Chondrocyte (in vitro differentiated cells): ENCODE measurements at regions not wholly inside any gene's neighbourhood (a gene's known extent, or its start where the extent isn't known, plus 50 kb on each side); places are given as distances from the start of the nearest gene placed in this dataset.

ENCODE experiments used
- DNase-seq: peaks from one replicate; pipeline ENCODE4 v3.0.0; 2021; ENCODE audit warnings: mixed read lengths, low spot score
- H3K27ac Mint-ChIP-seq: one replicate; pipeline ENCODE4 v1.8.0; 2021; ENCODE audit warnings: mild to moderate bottlenecking, moderate library complexity, mixed read lengths; ENCODE audit not compliant: unreplicated experiment
- H3K27me3 Mint-ChIP-seq: 2 replicates; pipeline ENCODE4 v1.8.0; 2021; ENCODE audit warnings: low read depth, mixed read lengths
- H3K36me3 Mint-ChIP-seq: 2 replicates; pipeline ENCODE4 v1.8.0; 2021; ENCODE audit warnings: low read depth, mixed read lengths
- H3K4me1 Mint-ChIP-seq: 2 replicates; pipeline ENCODE4 v1.8.0; 2021; ENCODE audit warnings: low read depth, mild to moderate bottlenecking, mixed read lengths
- H3K4me3 Mint-ChIP-seq: one replicate; pipeline ENCODE4 v1.8.0; 2021; ENCODE audit warnings: mild to moderate bottlenecking, moderate library complexity, mixed read lengths; ENCODE audit not compliant: unreplicated experiment
- H3K9me3 Mint-ChIP-seq: 2 replicates; pipeline ENCODE4 v1.8.0; 2021; ENCODE audit warnings: low read depth, mixed read lengths
- CTCF ChIP-seq: fragments of 200-600 bp; sonication (generic); IDR thresholded peaks from 2 replicates; pipeline ENCODE4 v1.5.0; 2021; ENCODE audit warnings: antibody characterized with exemption, mild to moderate bottlenecking, moderate library complexity

- Mint-ChIP-seq H3K27ac (no peak overlapping the region), H3K36me3 (peaks cover 2% of the 10 kb centered on the region)
- TF ChIP-seq CTCF: no peak
Measured at GRCh38 chr5:61617995-61618525, 286.0 kb downstream of the ZSWIM6 start.

DNA sequence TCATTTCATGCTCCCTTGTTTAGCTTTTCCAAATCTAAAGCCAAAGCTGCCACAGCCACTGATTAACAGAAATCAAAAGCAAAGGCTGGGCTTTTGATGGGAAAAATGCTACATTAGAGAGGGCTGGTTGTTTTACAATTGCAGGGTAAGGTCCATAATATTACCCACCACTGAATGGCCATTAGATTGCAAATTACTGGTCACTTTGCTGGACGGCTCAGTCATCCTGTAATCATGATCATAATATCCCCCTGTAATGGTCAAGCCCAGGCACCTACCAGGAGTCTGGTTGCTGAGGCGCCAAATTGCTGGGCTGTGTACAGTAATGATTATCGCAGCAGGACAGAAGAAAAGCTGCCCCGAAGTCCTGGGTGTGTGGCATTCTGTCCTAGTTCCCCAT is 286.5 kb downstream of the ZSWIM6 start:
- peaks cover 2% of the 10 kb centered on the region for H3K36me3 Mint-ChIP-seq
- DNase-seq: no peak
- H3K27me3 Mint-ChIP-seq: no peaks in the 10 kb centered on the region
- H3K27ac Mint-ChIP-seq: no peak overlapping the region
- no peaks in the 10 kb centered on the region for H3K9me3 Mint-ChIP-seq
- H3K4me3 Mint-ChIP-seq: no peak overlapping the region
- peaks cover 13% of the 10 kb centered on the region for H3K4me1 Mint-ChIP-seq
- no peak for TF ChIP-seq CTCF

More at GRCh38 chr5:61617995-61618525, 286.0 kb downstream of the ZSWIM6 start:
- Mint-ChIP-seq H3K27me3 (no peaks in the 10 kb centered on the region), H3K9me3 (no peaks in the 10 kb centered on the region), H3K4me1 (peaks cover 13% of the 10 kb centered on the region), H3K4me3 (no peak overlapping the region)
- DNase-seq: no peak

DNA sequence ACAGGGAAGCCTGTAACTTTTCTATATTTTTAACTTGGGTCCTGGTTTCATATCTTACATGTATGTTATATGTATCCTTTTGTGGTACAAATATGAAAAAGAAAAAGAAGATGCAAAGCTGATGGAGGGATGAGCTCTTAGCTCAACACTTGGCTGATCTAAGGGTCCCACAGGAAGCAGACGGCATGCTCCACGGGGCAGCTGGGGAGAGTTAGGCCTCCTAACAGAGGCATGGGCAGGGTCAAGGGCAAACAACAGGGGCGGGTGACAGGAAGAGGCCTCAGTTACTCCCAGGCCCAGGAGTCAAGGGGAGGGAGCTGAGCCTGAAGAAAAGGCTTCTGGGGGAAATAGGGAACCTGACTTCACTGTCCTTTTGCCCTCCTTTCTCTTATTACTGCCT is 287.2 kb downstream of the ZSWIM6 start:
- no peaks in the 10 kb centered on the region for H3K27me3 Mint-ChIP-seq
- no peak overlapping the region for H3K4me3 Mint-ChIP-seq
- no peaks in the 10 kb centered on the region for H3K9me3 Mint-ChIP-seq
- H3K36me3 Mint-ChIP-seq: peaks cover 2% of the 10 kb centered on the region
- DNase-seq: no peak
- H3K27ac Mint-ChIP-seq: no peak overlapping the region
- H3K4me1 Mint-ChIP-seq: peaks cover 7% of the 10 kb centered on the region
- TF ChIP-seq CTCF: no peak

- peaks cover under 1% of the 10 kb centered on the region for H3K4me1 Mint-ChIP-seq
- no peak overlapping the region for H3K27ac Mint-ChIP-seq
- H3K4me3 Mint-ChIP-seq: no peak overlapping the region
- no peaks in the 10 kb centered on the region for H3K9me3 Mint-ChIP-seq
- peaks cover 2% of the 10 kb centered on the region for H3K36me3 Mint-ChIP-seq
- DNase-seq: no peak
- no peaks in the 10 kb centered on the region for H3K27me3 Mint-ChIP-seq
- TF ChIP-seq CTCF: no peak
Measured at GRCh38 chr5:61619777-61620518, 287.9 kb downstream of the ZSWIM6 start.

DNA sequence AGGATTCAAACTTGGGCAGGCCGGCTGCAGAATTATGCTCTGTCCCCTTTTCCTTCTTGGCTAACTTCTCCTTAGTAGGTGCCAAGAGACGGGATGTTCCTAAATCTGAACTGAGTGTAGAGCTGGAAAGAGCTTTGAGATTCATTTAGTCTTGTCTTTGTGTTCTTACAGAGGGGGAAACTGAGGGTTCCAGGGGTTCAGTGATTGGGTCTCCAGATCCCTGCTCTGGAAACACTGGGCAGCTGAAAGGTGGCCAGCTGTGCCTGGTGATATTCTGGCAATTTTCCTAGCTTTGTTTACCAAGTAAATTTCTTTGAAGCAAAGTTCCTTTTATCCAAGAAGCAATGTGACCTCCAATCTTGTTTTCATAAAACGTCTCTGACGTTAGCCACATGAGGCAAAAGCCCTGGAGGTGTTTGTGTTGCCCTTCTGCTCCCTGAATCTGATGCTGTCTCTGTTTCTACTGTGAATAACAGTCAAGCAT is 288.7 kb downstream of the ZSWIM6 start:
- TF ChIP-seq CTCF: no peak
- Mint-ChIP-seq H3K36me3 (peaks cover 2% of the 10 kb centered on the region), H3K9me3 (no peaks in the 10 kb centered on the region), H3K27ac (no peak overlapping the region), H3K4me1 (peaks cover 3% of the 10 kb centered on the region), H3K27me3 (no peaks in the 10 kb centered on the region), H3K4me3 (no peak overlapping the region)
- DNase-seq: no peak
